Tibial nerve (tissue), 3 donors: ENCODE measurements at regions not wholly inside any gene's neighbourhood (a gene's known extent, or its start where the extent isn't known, plus 50 kb on each side); places are given as distances from the start of the nearest gene placed in this dataset.

Experiments
- CTCF ChIP-seq, 5 experiments: fragments of 200-600 bp in 3 of 5; fragments of 450-650 bp in 2 of 5; sonication (generic) in 3 of 5; IDR thresholded peaks; one replicate each; pipeline ENCODE4 v1.5.1; 2016 to 2019; ENCODE audit warnings: antibody characterized with exemption in 5 of 5, mild to moderate bottlenecking in 3 of 5, moderate library complexity in 2 of 5
- POLR2A ChIP-seq, 2 donors: fragments of 450-650 bp; IDR thresholded peaks; one replicate each; pipeline ENCODE4 v1.6.1; 2017; ENCODE audit warnings: antibody characterized with exemption in 2 of 2, mild to moderate bottlenecking in 2 of 2, moderate library complexity in 2 of 2

DNA sequence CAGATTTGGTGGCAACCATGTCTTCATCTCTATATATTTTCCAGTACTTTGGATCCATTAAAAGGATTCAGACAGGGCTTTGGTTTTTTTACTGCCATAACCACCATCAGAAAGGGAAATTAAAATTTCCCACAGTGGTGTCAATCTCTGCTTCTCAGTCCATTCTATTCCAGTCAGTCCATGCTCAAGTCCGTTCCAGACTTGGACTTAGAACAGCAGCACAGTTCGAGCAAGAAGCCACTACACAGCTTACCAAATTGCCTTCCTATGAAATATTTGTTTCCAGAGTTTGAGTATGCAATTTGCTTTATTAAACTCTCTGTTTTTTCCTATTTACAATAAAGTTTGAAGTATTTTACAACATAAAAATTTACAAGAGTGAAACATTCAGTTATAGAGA is 306.5 kb upstream of the GULP1 start:
- no peak for TF ChIP-seq CTCF (IDR thresholded peaks at IDR 0.05)
- no peak for TF ChIP-seq POLR2A (IDR thresholded peaks at IDR 0.05)
